ENCODE measurements at regions not wholly inside any gene's neighbourhood (a gene's known extent, or its start where the extent isn't known, plus 50 kb on each side); places are given as distances from the start of the nearest gene placed in this dataset.
"Not testable (repeated sequence)": the region's sequence is repeated elsewhere in the genome, so short reads cannot be mapped to it uniquely, and the experiment has no call there.

DNA sequence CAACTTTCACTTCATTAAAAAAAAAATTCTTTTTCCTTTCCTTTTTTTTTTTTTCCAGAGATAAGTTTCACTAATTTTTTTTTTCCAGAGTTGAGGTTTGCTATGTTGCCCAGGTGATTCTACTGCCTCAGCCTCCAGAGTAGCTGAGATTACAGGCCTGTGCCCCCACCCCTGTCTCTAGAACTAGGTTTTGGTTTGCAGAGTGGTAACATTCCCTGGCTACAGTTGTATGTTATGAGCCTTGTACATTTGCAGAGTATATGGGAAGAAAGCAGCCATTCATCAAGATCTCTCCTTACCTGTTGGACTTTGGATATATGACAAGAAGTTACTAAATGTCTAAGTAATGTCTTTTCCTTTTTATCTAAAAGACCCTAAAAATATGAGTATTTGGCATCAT is 298.4 kb downstream of the MYCN start:
- Histone ChIP-seq H3K27me3 (no peaks in the 10 kb centered on the region), H3K4me3 (no peak overlapping the region), H3K27ac (no peak overlapping the region), H3K36me3 (no peaks in the 10 kb centered on the region), H3K4me1 (no peaks in the 10 kb centered on the region), H3K9me3 (no peaks in the 10 kb centered on the region)
- TF ChIP-seq, protein P1, sequence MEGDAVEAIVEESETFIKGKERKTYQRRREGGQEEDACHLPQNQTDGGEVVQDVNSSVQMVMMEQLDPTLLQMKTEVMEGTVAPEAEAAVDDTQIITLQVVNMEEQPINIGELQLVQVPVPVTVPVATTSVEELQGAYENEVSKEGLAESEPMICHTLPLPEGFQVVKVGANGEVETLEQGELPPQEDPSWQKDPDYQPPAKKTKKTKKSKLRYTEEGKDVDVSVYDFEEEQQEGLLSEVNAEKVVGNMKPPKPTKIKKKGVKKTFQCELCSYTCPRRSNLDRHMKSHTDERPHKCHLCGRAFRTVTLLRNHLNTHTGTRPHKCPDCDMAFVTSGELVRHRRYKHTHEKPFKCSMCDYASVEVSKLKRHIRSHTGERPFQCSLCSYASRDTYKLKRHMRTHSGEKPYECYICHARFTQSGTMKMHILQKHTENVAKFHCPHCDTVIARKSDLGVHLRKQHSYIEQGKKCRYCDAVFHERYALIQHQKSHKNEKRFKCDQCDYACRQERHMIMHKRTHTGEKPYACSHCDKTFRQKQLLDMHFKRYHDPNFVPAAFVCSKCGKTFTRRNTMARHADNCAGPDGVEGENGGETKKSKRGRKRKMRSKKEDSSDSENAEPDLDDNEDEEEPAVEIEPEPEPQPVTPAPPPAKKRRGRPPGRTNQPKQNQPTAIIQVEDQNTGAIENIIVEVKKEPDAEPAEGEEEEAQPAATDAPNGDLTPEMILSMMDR (IDR thresholded peaks at IDR 0.05): no peak
- TF ChIP-seq EP300 (IDR thresholded peaks at IDR 0.05): no peak
- no peak for TF ChIP-seq POLR2A (IDR thresholded peaks at IDR 0.05)
- TF ChIP-seq POLR2AphosphoS5 (IDR thresholded peaks at IDR 0.05): no peak
- intact Hi-C loops (cut with DNase I): no loop called here
- DNase-seq: no peak

DNA sequence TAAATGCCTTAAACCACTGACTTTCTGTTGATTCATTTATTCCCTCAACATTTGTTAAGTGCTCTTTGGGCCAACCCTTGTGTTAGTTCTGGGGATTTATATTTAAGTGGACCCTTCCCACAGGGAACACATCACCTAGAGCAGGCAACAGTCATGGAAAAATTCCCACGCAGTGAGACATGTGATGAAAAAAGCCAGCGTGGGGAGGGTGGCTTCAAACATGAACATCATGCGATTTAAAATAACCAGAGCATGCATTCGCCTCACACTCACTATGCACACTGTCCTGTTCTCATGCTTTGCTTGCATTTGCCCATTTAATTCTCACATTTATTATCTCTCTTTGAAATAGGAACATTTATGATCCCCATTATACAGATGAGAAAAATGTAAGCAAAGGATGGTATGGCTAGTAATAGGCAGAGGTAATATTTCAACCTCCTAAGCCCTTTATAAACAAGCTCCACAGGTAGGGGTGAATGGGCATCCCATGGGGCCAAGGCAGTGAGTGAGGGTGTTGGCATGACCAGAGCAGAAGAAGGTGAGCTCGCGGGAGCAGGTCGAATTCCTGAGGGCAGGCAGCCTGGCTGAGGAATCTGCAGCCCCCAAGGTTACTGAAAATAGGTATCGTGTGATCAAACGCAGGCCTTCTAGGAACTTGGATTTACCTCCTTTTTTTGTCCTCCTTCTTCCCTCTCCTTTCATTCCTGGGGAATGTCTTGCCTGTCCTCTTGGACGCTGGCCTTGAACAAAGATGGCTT is 297.8 kb downstream of the MYCN start:
- WGBS, 2 donors: 86 to 87% methylated on average over 10 of the region's 10 CpGs
- intact Hi-C loops (cut with DNase I): no loop called here

DNA sequence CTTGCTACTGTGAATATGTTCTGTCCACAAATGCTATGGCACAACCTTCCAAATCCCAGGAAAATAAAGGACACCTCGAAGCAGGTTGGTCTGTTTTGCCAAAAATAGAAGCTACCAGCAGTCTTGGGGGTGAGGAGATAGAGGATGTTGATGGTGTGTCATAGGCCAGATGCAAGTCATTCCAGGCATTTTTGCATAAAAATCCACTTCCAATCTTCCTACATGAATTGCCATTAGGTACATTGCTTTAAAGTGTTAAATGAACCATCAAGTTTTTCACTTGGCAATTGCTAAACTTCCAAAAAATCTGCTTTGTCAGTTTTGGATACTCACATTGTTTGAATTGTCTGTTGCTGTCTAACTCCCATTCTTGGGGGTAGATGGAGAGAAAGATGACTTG is 295.4 kb downstream of the MYCN start:
- intact Hi-C loops (cut with DNase I): no loop called here
- Histone ChIP-seq H3K4me3 (no peak overlapping the region), H3K27me3 (no peaks in the 10 kb centered on the region), H3K9me3 (no peaks in the 10 kb centered on the region), H3K36me3 (no peaks in the 10 kb centered on the region), H3K4me1 (no peaks in the 10 kb centered on the region), H3K27ac (no peak overlapping the region)
- DNase-seq: no peak
- 71 to 81% methylated on average over 1 of the region's 1 CpG for WGBS, 2 donors
- no peak for TF ChIP-seq POLR2A (IDR thresholded peaks at IDR 0.05)
- TF ChIP-seq POLR2AphosphoS5 (IDR thresholded peaks at IDR 0.05): no peak
- TF ChIP-seq, protein P1 (IDR thresholded peaks at IDR 0.05): no peak
- no peak for TF ChIP-seq EP300 (IDR thresholded peaks at IDR 0.05)

More for the DNA sequence above, 297.8 kb downstream of the MYCN start:
- no peaks in the 10 kb centered on the region for H3K27me3 ChIP-seq
- TF ChIP-seq POLR2A (IDR thresholded peaks at IDR 0.05) (no peak), POLR2AphosphoS5 (IDR thresholded peaks at IDR 0.05) (no peak), EP300 (IDR thresholded peaks at IDR 0.05) (no peak)
- TF ChIP-seq, protein P1 (IDR thresholded peaks at IDR 0.05): no peak
- H3K4me1 ChIP-seq: no peaks in the 10 kb centered on the region
- no peak overlapping the region for H3K4me3 ChIP-seq
- DNase-seq: no peak
- H3K9me3 ChIP-seq: no peaks in the 10 kb centered on the region
- no peaks in the 10 kb centered on the region for H3K36me3 ChIP-seq
- H3K27ac ChIP-seq: no peak overlapping the region

DNA sequence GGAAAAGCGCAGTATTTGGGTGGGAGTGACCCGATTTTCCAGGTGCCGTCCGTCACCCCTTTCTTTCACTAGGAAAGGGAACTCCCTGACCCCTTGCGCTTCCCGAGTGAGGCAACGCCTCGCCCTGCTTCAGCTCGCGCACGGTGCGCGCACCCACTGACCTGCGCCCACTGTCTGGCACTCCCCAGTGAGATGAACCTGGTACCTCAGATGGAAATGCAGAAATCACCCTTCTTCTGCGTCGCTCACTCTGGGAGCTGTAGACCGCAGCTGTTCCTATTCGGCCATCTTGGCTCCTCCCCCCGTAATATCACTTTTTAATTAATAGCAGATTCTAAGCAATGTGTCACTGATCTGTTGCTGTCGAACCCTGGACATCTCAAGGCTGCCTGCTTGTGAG is 294.9 kb downstream of the MYCN start:
- H3K4me3 ChIP-seq; intact Hi-C loops (cut with DNase I); H3K36me3 ChIP-seq; DNase-seq; H3K9me3 ChIP-seq; H3K27ac ChIP-seq; H3K27me3 ChIP-seq; H3K4me1 ChIP-seq: not testable (repeated sequence)
- 91 to 92% methylated on average over 20 of the region's 20 CpGs for WGBS, 2 donors

DNA sequence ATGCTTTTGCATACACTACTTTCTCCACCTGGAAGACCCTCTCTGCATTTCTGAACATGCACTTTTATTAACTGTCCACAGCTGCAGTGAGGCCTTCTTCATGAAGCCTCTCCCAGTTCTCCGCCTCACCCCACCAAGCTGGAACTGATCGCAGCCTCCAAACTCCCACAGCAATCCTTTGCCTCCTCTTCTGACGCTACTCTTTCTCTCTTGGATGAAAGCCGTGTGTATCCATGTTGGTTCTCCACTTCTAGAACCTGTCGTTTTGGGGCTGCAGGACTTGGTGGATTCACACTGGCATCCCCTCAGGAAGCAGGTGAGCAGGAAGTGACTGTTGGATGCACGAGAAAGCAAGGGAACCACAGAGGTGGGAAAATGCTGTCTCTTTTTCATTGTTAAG is 288.6 kb downstream of the MYCN start:
- no peak for DNase-seq
- Histone ChIP-seq H3K4me1 (no peaks in the 10 kb centered on the region), H3K27ac (no peak overlapping the region)

DNA sequence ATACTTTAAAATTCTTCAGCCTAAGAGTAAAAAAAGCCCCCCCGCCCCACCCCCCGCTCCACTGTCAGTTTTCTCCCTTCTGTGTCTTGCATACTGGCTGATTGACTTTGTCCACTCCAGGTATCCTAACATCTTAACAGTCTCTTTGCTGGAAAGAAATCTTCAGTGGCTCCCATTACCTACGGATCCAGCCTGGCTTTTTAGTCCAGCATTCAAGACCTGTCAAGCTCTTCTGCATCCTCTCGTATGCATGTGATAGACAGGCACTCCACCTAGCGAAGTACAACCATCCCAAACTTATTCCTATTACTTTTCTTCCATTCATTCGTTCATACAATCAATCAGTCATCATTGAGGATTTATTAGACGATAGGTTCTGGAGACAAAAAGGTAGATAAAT is 288.1 kb downstream of the MYCN start:
- Histone ChIP-seq H3K27ac (no peak overlapping the region), H3K4me3 (no peak overlapping the region), H3K27me3 (no peaks in the 10 kb centered on the region), H3K4me1 (no peaks in the 10 kb centered on the region), H3K36me3 (no peaks in the 10 kb centered on the region), H3K9me3 (no peaks in the 10 kb centered on the region)
- intact Hi-C loops (cut with DNase I): no loop called here
- TF ChIP-seq EP300 (IDR thresholded peaks at IDR 0.05): no peak
- TF ChIP-seq, protein P1 (IDR thresholded peaks at IDR 0.05): no peak
- no peak for TF ChIP-seq POLR2AphosphoS5 (IDR thresholded peaks at IDR 0.05)
- TF ChIP-seq POLR2A (IDR thresholded peaks at IDR 0.05): no peak
- 92% methylated on average over 7 of the region's 7 CpGs for WGBS, 2 donors
- no peak for DNase-seq

More for the DNA sequence above, 288.6 kb downstream of the MYCN start:
- 76 to 87% methylated on average over 6 of the region's 6 CpGs for WGBS, 2 donors
- intact Hi-C loops (cut with DNase I): no loop called here
- no peaks in the 10 kb centered on the region for H3K36me3 ChIP-seq
- no peak overlapping the region for H3K4me3 ChIP-seq
- no peak for TF ChIP-seq POLR2AphosphoS5 (IDR thresholded peaks at IDR 0.05)
- no peak for TF ChIP-seq EP300 (IDR thresholded peaks at IDR 0.05)
- no peak for TF ChIP-seq POLR2A (IDR thresholded peaks at IDR 0.05)
- no peaks in the 10 kb centered on the region for H3K9me3 ChIP-seq
- no peaks in the 10 kb centered on the region for H3K27me3 ChIP-seq

Measured in sigmoid colon (tissue), 6 donors.